Fibroblast of lung (primary cell): ENCODE measurements at regions not wholly inside any gene's neighbourhood (a gene's known extent, or its start where the extent isn't known, plus 50 kb on each side); places are given as distances from the start of the nearest gene placed in this dataset.

Source experiments
- DNase-seq, 2 donors: peaks; one replicate each; pipeline versions ENCODE4 v3.0.0 to v3.0.0-alpha.2; 2010; ENCODE audit warnings: low read depth in 2 of 2
- H2AFZ ChIP-seq: 2 replicates; pipeline ENCODE4 v1.5.1; 2012; ENCODE audit warnings: low read length, control low read depth, inconsistent platforms
- H3K27ac ChIP-seq: 2 replicates; pipeline ENCODE4 v1.5.1; 2011; ENCODE audit warnings: low read length, control low read depth; ENCODE audit not compliant: insufficient read depth
- H3K27me3 ChIP-seq: 2 replicates; pipeline ENCODE4 v1.5.1; 2011; ENCODE audit warnings: mild to moderate bottlenecking, low read length; ENCODE audit not compliant: control insufficient read depth, insufficient read depth
- H3K36me3 ChIP-seq: 2 replicates; pipeline ENCODE4 v1.5.1; 2011; ENCODE audit warnings: low read length; ENCODE audit not compliant: control insufficient read depth, insufficient read depth
- H3K4me1 ChIP-seq: 2 replicates; pipeline ENCODE4 v1.5.1; 2011; ENCODE audit warnings: low read length; ENCODE audit not compliant: control insufficient read depth, insufficient read depth; ENCODE audit errors: extremely low read depth
- H3K4me2 ChIP-seq: 2 replicates; pipeline ENCODE4 v1.5.1; 2011; ENCODE audit warnings: low read length, control low read depth; ENCODE audit not compliant: insufficient read depth; ENCODE audit errors: extremely low read depth
- H3K4me3 ChIP-seq, 4 experiments: fragments of 200-600 bp in 1 of 4; sonication (generic) in 1 of 4; replicated peaks in 1 of 4; 2 replicates each; pipeline ENCODE4 v1.5.1; 2011 to 2016; ENCODE audit warnings: low read length in 4 of 4, low read depth in 3 of 4, mild to moderate bottlenecking in 3 of 4, control low read depth in 2 of 4, inconsistent platforms in 1 of 4, mixed read lengths in 1 of 4; ENCODE audit not compliant: insufficient read depth in 1 of 4; ENCODE audit errors: control extremely low read depth in 1 of 4
- H3K79me2 ChIP-seq: 2 replicates; pipeline ENCODE4 v1.5.1; 2012; ENCODE audit warnings: mild to moderate bottlenecking, low read length, inconsistent platforms; ENCODE audit not compliant: control insufficient read depth, insufficient read depth
- H3K9ac ChIP-seq: 2 replicates; pipeline ENCODE4 v1.5.1; 2011; ENCODE audit warnings: mild to moderate bottlenecking, low read length, control low read depth; ENCODE audit not compliant: insufficient read depth
- H3K9me3 ChIP-seq: 2 replicates; pipeline ENCODE4 v1.5.1; 2012; ENCODE audit warnings: low read depth, low read length; ENCODE audit not compliant: control insufficient read depth, insufficient read depth
- H4K20me1 ChIP-seq: 2 replicates; pipeline ENCODE4 v1.5.1; 2011; ENCODE audit warnings: low read length; ENCODE audit not compliant: control insufficient read depth, insufficient read depth; ENCODE audit errors: extremely low read depth
- EZH2 ChIP-seq: IDR thresholded peaks from 2 replicates; pipeline ENCODE4 v1.5.1; 2012; ENCODE audit warnings: low read length, control low read depth, mild to moderate bottlenecking; ENCODE audit errors: missing control alignments
- TF ChIP-seq, protein P1 (sequence below), 2 donors: IDR thresholded peaks in 1 of 2; conservative IDR thresholded peaks in 1 of 2; 1 replicate in 1 of 2; 2 replicates in 1 of 2; pipeline ENCODE4 v1.5.1; 2011 to 2012; ENCODE audit warnings: low read length in 2 of 2, control low read depth in 1 of 2, inconsistent platforms in 1 of 2, low read depth in 1 of 2, mild to moderate bottlenecking in 1 of 2

DNA sequence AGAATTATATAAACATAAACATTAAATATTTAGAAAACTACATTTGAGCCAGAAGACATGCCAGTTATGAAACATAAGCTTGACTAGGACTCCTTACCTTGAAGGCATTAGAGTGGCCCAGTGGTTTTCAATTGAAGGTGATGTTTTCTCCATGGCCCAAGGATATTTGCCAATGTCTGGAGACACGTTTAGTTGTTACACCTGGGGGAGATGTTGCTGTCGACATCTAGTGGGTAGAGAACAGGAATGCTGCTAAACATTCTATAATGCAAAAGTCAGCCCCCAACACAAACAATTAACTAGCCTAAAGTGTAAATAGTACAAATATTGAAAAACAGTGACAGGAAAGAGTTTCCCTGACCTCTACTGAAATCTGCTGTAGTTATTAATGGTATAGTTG lies 200.9 kb upstream of the HS3ST5 start:
- H3K27ac ChIP-seq, result no peak overlapping the region
- H3K79me2 ChIP-seq, result no peaks in the 10 kb centered on the region
- H3K4me3 ChIP-seq, result no peak overlapping the region
- TF ChIP-seq, protein P1, sequence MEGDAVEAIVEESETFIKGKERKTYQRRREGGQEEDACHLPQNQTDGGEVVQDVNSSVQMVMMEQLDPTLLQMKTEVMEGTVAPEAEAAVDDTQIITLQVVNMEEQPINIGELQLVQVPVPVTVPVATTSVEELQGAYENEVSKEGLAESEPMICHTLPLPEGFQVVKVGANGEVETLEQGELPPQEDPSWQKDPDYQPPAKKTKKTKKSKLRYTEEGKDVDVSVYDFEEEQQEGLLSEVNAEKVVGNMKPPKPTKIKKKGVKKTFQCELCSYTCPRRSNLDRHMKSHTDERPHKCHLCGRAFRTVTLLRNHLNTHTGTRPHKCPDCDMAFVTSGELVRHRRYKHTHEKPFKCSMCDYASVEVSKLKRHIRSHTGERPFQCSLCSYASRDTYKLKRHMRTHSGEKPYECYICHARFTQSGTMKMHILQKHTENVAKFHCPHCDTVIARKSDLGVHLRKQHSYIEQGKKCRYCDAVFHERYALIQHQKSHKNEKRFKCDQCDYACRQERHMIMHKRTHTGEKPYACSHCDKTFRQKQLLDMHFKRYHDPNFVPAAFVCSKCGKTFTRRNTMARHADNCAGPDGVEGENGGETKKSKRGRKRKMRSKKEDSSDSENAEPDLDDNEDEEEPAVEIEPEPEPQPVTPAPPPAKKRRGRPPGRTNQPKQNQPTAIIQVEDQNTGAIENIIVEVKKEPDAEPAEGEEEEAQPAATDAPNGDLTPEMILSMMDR (conservative IDR thresholded peaks at IDR 0.05 in 1 of 2, IDR thresholded peaks at IDR 0.05 in 1 of 2; ENCODE audit: low read depth in 1 of 2, low read length in 2 of 2), result no peak
- TF ChIP-seq EZH2, result no peak
- H3K4me2 ChIP-seq, result no peak overlapping the region
- no peaks in the 10 kb centered on the region for H4K20me1 ChIP-seq
- H2AFZ ChIP-seq, result no peak overlapping the region
- H3K27me3 ChIP-seq, result no peaks in the 10 kb centered on the region
- H3K9ac ChIP-seq, result no peak overlapping the region
- no peaks in the 10 kb centered on the region for H3K9me3 ChIP-seq
- H3K36me3 ChIP-seq, result no peaks in the 10 kb centered on the region
- no peak for DNase-seq
- H3K4me1 ChIP-seq, result no peaks in the 10 kb centered on the region

DNA sequence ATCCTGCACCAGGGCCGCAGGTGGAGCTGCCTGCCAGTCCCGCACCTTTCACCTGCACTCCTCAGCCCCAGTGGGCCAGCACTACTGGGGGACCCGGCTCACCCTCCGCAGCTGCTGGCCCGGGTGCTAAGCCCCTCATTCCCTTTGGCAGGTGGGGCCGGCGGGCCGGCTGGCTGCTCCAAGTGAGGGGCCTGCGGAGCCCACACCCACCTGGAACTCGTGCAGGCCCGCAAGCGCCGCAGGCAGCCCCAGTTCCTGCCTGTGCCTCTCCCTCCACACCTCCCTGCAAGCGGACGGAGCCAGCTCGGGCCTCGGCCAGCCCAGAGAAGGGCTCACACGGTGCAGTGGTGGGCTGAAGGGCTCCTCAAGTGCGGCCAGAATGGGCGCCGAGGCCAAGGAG lies 199.0 kb upstream of the HS3ST5 start:
- Histone ChIP-seq H3K4me2 (no peak overlapping the region), H3K9ac (no peak overlapping the region), H2AFZ (no peak overlapping the region), H3K36me3 (no peaks in the 10 kb centered on the region), H3K4me1 (no peaks in the 10 kb centered on the region), H3K9me3 (no peaks in the 10 kb centered on the region), H3K4me3 (no peak overlapping the region), H3K27ac (no peak overlapping the region), H3K79me2 (no peaks in the 10 kb centered on the region), H3K27me3 (no peaks in the 10 kb centered on the region), H4K20me1 (no peaks in the 10 kb centered on the region)
- no peak for TF ChIP-seq EZH2
- TF ChIP-seq, protein P1 (conservative IDR thresholded peaks at IDR 0.05 in 1 of 2, IDR thresholded peaks at IDR 0.05 in 1 of 2; ENCODE audit: low read depth in 1 of 2, low read length in 2 of 2), result no peak
- DNase-seq, result no peak

DNA sequence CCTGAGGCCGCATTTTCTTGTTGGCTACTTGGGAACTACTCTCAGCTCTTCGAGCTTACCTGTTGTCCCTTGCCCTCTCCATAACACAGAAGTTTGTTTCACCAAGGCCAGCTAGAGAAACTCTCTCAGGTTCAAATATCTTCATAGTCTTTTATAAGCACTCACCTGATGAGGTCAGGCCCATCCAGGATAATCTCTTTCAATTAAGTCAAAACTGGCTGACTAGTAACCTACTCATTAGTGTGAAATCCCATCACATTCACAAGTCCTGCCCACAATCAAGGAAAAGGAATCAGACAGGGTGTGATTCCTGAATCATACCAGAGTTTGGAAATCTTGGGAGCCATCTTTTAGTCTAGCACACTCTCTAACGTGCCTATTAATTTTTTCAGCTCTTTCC lies 195.2 kb upstream of the HS3ST5 start:
- Histone ChIP-seq H3K4me3 (no peak overlapping the region), H3K27me3 (no peaks in the 10 kb centered on the region), H2AFZ (no peak overlapping the region), H3K9ac (no peak overlapping the region), H3K4me1 (no peaks in the 10 kb centered on the region), H3K36me3 (no peaks in the 10 kb centered on the region), H3K4me2 (no peak overlapping the region), H3K27ac (no peak overlapping the region), H3K79me2 (no peaks in the 10 kb centered on the region), H3K9me3 (no peaks in the 10 kb centered on the region), H4K20me1 (no peaks in the 10 kb centered on the region)
- no peak for DNase-seq
- TF ChIP-seq EZH2, result no peak
- TF ChIP-seq, protein P1 (conservative IDR thresholded peaks at IDR 0.05 in 1 of 2, IDR thresholded peaks at IDR 0.05 in 1 of 2; ENCODE audit: low read depth in 1 of 2, low read length in 2 of 2), result no peak
